ENCODE measurements at regions not wholly inside any gene's neighbourhood (a gene's known extent, or its start where the extent isn't known, plus 50 kb on each side); places are given as distances from the start of the nearest gene placed in this dataset.

DNA sequence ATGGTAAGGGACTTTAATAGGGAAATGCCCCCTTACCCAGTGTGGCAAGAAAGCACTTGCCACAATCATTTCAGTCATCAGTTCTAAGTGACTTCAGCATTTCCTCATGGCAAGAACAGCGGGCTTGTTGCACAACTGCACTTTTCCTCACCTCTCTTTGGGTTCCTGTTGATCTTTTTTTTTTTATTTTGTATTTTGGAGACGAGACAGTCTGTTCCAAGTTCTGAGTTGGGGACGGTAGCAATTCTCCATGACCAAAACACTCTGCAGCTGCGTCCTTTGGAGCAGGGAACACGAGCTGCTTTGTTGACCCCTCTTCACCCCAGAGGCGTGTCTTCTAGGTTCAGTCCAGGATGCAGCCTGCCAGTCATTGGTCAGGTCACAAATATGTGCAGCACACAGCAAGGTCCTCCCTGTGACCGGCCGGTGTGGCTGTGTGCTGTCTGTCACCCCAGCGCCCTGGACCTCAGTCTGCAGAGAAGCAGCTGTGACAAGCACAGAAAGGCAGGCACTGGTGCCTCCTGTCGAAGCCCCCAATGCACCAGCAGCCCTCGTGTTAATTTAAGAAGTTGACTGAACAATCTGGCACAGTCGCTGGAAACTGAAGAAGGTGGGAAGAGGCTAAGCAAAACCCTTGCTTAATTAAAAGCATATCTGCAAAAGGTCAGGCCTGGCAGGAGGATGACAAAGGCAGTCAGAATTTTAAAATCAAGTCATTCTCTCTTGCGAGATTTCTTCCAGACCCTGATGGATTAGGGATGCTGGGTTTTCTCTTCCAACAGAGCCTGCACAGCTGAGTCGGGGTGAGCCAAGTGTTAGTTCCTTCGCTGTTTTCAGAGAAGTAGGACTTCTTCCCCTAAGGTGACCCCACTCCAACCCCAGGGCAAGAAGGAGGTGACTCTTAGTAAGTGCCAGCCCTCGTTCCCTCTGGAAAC is 96.7 kb upstream of the COPS8 start (continued):
- TF ChIP-seq, protein P1, sequence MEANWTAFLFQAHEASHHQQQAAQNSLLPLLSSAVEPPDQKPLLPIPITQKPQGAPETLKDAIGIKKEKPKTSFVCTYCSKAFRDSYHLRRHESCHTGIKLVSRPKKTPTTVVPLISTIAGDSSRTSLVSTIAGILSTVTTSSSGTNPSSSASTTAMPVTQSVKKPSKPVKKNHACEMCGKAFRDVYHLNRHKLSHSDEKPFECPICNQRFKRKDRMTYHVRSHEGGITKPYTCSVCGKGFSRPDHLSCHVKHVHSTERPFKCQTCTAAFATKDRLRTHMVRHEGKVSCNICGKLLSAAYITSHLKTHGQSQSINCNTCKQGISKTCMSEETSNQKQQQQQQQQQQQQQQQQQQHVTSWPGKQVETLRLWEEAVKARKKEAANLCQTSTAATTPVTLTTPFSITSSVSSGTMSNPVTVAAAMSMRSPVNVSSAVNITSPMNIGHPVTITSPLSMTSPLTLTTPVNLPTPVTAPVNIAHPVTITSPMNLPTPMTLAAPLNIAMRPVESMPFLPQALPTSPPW (CRISPR knock-in tag; IDR thresholded peaks at IDR 0.05): no peak

DNA sequence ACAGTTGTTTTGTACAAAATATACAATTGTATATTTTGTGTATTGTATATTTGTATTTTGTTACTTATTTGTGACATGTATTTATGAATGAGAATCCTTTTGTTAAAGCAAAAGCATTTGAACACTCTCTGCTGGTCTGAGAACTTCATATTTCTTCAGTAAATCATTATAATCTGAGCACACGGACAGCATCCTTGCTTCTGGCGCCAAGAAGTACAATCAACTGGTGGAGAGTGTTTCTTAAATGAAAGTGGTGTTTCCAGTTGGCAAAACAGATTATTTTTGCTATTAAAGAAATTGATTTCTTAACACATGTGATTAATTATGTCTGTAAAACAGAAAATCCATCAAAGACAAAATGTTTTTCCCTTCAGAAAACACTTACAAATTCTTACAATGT is 95.1 kb upstream of the COPS8 start:
- Histone ChIP-seq H2AFZ (ENCODE audit: low read depth, low read length) (no peak overlapping the region), H3K27ac (ENCODE audit: extremely low read depth, low read depth, low read length) (no peak overlapping the region), H3K9me3 (replicated peaks; ENCODE audit: control insufficient read depth, insufficient read depth, low read depth, low read length) (no peaks in the 10 kb centered on the region), H3K36me3 (ENCODE audit: control insufficient read depth, insufficient read depth, low read length) (no peaks in the 10 kb centered on the region), H3K9ac (ENCODE audit: insufficient read depth in 1 of 2, low read depth in 2 of 2, low read length in 2 of 2) (no peak overlapping the region), H3K4me1 (replicated peaks in 1 of 2; ENCODE audit: control insufficient read depth in 2 of 2, insufficient read depth in 2 of 2, low read length in 2 of 2) (no peaks in the 10 kb centered on the region), H3K9me1 (ENCODE audit: control insufficient read depth, insufficient read depth, low read length) (no peaks in the 10 kb centered on the region), H3K27me3 (ENCODE audit: control insufficient read depth in 2 of 2, insufficient read depth in 2 of 2, low read length in 2 of 2) (peaks cover 0 to 22% of the 10 kb centered on the region in 2 experiments; a peak in 1 of 5 replicates), H3K4me2 (ENCODE audit: insufficient read depth, low read length) (no peak overlapping the region), H4K20me1 (replicated peaks; ENCODE audit: control insufficient read depth, insufficient read depth, low read length) (no peaks in the 10 kb centered on the region; the same call in 1 of the 2 replicates), H3K79me2 (ENCODE audit: control insufficient read depth, insufficient read depth, low read length) (no peaks in the 10 kb centered on the region), H3K4me3 (no peak overlapping the region)
- BruUV-seq (replicated peaks): no TSS peak
- POLR2A ChIA-PET: interaction anchor here (0.6 kb wide), 1 partner anchor 12 kb away, joined by 3 read pairs; no protein-coding TSS in a partner anchor
- FAIRE-seq: no peak
- in situ Hi-C loops (cut with MboI) (no loop called here), intact Hi-C loops (cut with micrococcal nuclease) (no loop called here)
- CTCF ChIA-PET (ENCODE audit: low intra/inter-chr PET ratio): no interaction called here
- 4% methylated on average over 2 of the region's 2 CpGs for WGBS (ENCODE audit: insufficient coverage, low coverage, missing lambda C conversion rate)
- TF ChIP-seq, protein P2, sequence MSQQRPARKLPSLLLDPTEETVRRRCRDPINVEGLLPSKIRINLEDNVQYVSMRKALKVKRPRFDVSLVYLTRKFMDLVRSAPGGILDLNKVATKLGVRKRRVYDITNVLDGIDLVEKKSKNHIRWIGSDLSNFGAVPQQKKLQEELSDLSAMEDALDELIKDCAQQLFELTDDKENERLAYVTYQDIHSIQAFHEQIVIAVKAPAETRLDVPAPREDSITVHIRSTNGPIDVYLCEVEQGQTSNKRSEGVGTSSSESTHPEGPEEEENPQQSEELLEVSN (IDR thresholded peaks at IDR 0.05; ENCODE audit: borderline replicate concordance in 1 of 2, extremely low read depth in 1 of 2, insufficient read depth in 1 of 2, insufficient read length in 1 of 2, low read depth in 1 of 2, low read length in 1 of 2, poor library complexity in 1 of 2, severe bottlenecking in 1 of 2): no peak
- TF ChIP-seq, protein P3, sequence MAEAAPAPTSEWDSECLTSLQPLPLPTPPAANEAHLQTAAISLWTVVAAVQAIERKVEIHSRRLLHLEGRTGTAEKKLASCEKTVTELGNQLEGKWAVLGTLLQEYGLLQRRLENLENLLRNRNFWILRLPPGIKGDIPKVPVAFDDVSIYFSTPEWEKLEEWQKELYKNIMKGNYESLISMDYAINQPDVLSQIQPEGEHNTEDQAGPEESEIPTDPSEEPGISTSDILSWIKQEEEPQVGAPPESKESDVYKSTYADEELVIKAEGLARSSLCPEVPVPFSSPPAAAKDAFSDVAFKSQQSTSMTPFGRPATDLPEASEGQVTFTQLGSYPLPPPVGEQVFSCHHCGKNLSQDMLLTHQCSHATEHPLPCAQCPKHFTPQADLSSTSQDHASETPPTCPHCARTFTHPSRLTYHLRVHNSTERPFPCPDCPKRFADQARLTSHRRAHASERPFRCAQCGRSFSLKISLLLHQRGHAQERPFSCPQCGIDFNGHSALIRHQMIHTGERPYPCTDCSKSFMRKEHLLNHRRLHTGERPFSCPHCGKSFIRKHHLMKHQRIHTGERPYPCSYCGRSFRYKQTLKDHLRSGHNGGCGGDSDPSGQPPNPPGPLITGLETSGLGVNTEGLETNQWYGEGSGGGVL (CRISPR knock-in tag; IDR thresholded peaks at IDR 0.05): no peak
- no peak for DNase-seq (ENCODE audit: extremely low read depth in 1 of 4, low spot score in 3 of 4)
- ATAC-seq: no peak

Data from K562 (cell line).